Adrenal gland (tissue), 5 donors: ENCODE measurements at regions not wholly inside any gene's neighbourhood (a gene's known extent, or its start where the extent isn't known, plus 50 kb on each side); places are given as distances from the start of the nearest gene placed in this dataset.

Experiments used
- POLR2A ChIP-seq, 2 donors: fragments of 450-650 bp; IDR thresholded peaks; one replicate each; pipeline ENCODE4 v1.6.1; 2017; ENCODE audit warnings: antibody characterized with exemption in 2 of 2, mild to moderate bottlenecking in 2 of 2, moderate library complexity in 1 of 2
- TF ChIP-seq, protein P1 (sequence below), 6 experiments: fragments of 450-650 bp in 4 of 6; fragments of 200-600 bp in 2 of 6; sonication (generic) in 1 of 6; IDR thresholded peaks; 1 replicate in 5 of 6; 2 replicates in 1 of 6; pipeline versions ENCODE4 v1.5.1 to v1.8.0; 2016 to 2021; ENCODE audit warnings: antibody characterized with exemption in 6 of 6, mild to moderate bottlenecking in 2 of 6, moderate library complexity in 1 of 6
- donor health status: DM: no; HTN: no; CAD: no.

DNA sequence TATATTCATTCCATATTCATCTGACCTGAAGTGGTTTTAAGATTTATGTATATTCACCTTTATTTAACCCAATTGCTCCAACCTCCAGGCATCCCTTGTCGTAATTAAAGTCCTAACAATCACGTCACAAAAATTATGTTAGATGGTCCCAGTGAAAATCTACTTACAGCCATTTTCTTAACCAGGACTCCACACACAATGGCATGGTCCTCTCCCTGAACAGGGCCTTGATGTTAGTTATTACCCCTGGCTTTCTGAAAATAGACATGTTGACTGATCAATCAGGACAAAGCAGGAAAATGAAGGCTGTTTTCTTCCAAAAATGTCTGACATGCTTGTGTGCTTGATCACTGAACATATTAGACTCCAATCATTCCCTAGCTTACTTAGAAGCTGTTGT, 542.7 kb upstream of the SLITRK5 start:
- TF ChIP-seq, protein P1, sequence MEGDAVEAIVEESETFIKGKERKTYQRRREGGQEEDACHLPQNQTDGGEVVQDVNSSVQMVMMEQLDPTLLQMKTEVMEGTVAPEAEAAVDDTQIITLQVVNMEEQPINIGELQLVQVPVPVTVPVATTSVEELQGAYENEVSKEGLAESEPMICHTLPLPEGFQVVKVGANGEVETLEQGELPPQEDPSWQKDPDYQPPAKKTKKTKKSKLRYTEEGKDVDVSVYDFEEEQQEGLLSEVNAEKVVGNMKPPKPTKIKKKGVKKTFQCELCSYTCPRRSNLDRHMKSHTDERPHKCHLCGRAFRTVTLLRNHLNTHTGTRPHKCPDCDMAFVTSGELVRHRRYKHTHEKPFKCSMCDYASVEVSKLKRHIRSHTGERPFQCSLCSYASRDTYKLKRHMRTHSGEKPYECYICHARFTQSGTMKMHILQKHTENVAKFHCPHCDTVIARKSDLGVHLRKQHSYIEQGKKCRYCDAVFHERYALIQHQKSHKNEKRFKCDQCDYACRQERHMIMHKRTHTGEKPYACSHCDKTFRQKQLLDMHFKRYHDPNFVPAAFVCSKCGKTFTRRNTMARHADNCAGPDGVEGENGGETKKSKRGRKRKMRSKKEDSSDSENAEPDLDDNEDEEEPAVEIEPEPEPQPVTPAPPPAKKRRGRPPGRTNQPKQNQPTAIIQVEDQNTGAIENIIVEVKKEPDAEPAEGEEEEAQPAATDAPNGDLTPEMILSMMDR (IDR thresholded peaks at IDR 0.05), result no peak
- TF ChIP-seq POLR2A (IDR thresholded peaks at IDR 0.05), result no peak
